ENCODE measurements at regions not wholly inside any gene's neighbourhood (a gene's known extent, or its start where the extent isn't known, plus 50 kb on each side); places are given as distances from the start of the nearest gene placed in this dataset.

- intact Hi-C loops (cut with DNase I; ENCODE audit: low total_unique reads) (no loop called here), in situ Hi-C loops (cut with MboI; ENCODE audit: low pct_ligation_motif_present in 1 of 4, low pct_unique_long_range_greater_than_20kb in 1 of 4, low sequenced_read_pairs in 3 of 4) (no loop called here)
- Histone ChIP-seq H3K27me3 (no peaks in the 10 kb centered on the region), H3K4me3 (no peak overlapping the region), H3K4me1 (no peaks in the 10 kb centered on the region), H3K9me3 (no peaks in the 10 kb centered on the region), H3K27ac (no peak overlapping the region), H3K36me3 (no peaks in the 10 kb centered on the region)
- TF ChIP-seq CTCF (IDR thresholded peaks at IDR 0.05), result no peak
- TF ChIP-seq POLR2AphosphoS5 (IDR thresholded peaks at IDR 0.05), result no peak
- TF ChIP-seq EP300 (IDR thresholded peaks at IDR 0.05; ENCODE audit: low read depth), result no peak
- TF ChIP-seq POLR2A (IDR thresholded peaks at IDR 0.05), result no peak
- DNase-seq, result no peak
- WGBS, 2 donors (ENCODE audit: low coverage in 1 of 2), result 62 to 68% methylated on average over 3 of the region's 3 CpGs
These were observed 480.7 kb downstream of the MRPL39 start for GRCh38 chr21:25126564-25126963.

GRCh38 chr21:25118648-25119047, 488.6 kb downstream of the MRPL39 start:
- intact Hi-C loops (cut with DNase I; ENCODE audit: low total_unique reads) (no loop called here), in situ Hi-C loops (cut with MboI; ENCODE audit: low pct_ligation_motif_present in 1 of 4, low pct_unique_long_range_greater_than_20kb in 1 of 4, low sequenced_read_pairs in 3 of 4) (no loop called here)
- Histone ChIP-seq H3K9me3 (no peaks in the 10 kb centered on the region), H3K4me1 (no peaks in the 10 kb centered on the region), H3K27me3 (no peaks in the 10 kb centered on the region), H3K4me3 (no peak overlapping the region), H3K27ac (no peak overlapping the region), H3K36me3 (no peaks in the 10 kb centered on the region)
- no peak for TF ChIP-seq CTCF (IDR thresholded peaks at IDR 0.05)
- TF ChIP-seq EP300 (IDR thresholded peaks at IDR 0.05; ENCODE audit: low read depth), result no peak
- no peak for TF ChIP-seq POLR2AphosphoS5 (IDR thresholded peaks at IDR 0.05)
- TF ChIP-seq POLR2A (IDR thresholded peaks at IDR 0.05), result no peak
- no peak for DNase-seq
- WGBS, 2 donors (ENCODE audit: low coverage in 1 of 2), result 94 to 99% methylated on average over 9 to 13 of the region's 13 CpGs

GRCh38 chr21:25115021-25115420, 492.3 kb downstream of the MRPL39 start:
- no peaks in the 10 kb centered on the region for H3K9me3 ChIP-seq
- H3K36me3 ChIP-seq, result no peaks in the 10 kb centered on the region
- H3K27ac ChIP-seq, result no peak overlapping the region
- H3K4me3 ChIP-seq, result no peak overlapping the region
- no peaks in the 10 kb centered on the region for H3K4me1 ChIP-seq
- in situ Hi-C loops (cut with MboI; ENCODE audit: low pct_ligation_motif_present in 1 of 4, low pct_unique_long_range_greater_than_20kb in 1 of 4, low sequenced_read_pairs in 3 of 4), result no loop called here
- H3K27me3 ChIP-seq, result no peaks in the 10 kb centered on the region
- no peak for TF ChIP-seq POLR2A (IDR thresholded peaks at IDR 0.05)
- no peak for TF ChIP-seq CTCF (IDR thresholded peaks at IDR 0.05)
- TF ChIP-seq EP300 (IDR thresholded peaks at IDR 0.05; ENCODE audit: low read depth), result no peak
- no peak for TF ChIP-seq POLR2AphosphoS5 (IDR thresholded peaks at IDR 0.05)
- intact Hi-C loops (cut with DNase I; ENCODE audit: low total_unique reads), result no loop called here
- no peak for DNase-seq
- WGBS, 2 donors (ENCODE audit: low coverage in 1 of 2), result 50 to 74% methylated on average over 1 of the region's 1 CpG

GRCh38 chr21:25107708-25108107, 499.6 kb downstream of the MRPL39 start:
- Histone ChIP-seq H3K4me1 (no peaks in the 10 kb centered on the region), H3K4me3 (no peak overlapping the region), H3K36me3 (no peaks in the 10 kb centered on the region), H3K27ac (no peak overlapping the region), H3K27me3 (no peaks in the 10 kb centered on the region), H3K9me3 (no peaks in the 10 kb centered on the region)
- intact Hi-C loops (cut with DNase I; ENCODE audit: low total_unique reads), result no loop called here
- no peak for DNase-seq
- in situ Hi-C loops (cut with MboI; ENCODE audit: low pct_ligation_motif_present in 1 of 4, low pct_unique_long_range_greater_than_20kb in 1 of 4, low sequenced_read_pairs in 3 of 4), result no loop called here
- 80 to 90% methylated on average over 1 to 3 of the region's 3 CpGs for WGBS, 2 donors (ENCODE audit: low coverage in 1 of 2)
- no peak for TF ChIP-seq POLR2AphosphoS5 (IDR thresholded peaks at IDR 0.05)
- TF ChIP-seq CTCF (IDR thresholded peaks at IDR 0.05), result no peak
- TF ChIP-seq EP300 (IDR thresholded peaks at IDR 0.05; ENCODE audit: low read depth), result no peak
- no peak for TF ChIP-seq POLR2A (IDR thresholded peaks at IDR 0.05)

Data from transverse colon (tissue), 4 donors.